K562 (cell line): ENCODE measurements at regions not wholly inside any gene's neighbourhood (a gene's known extent, or its start where the extent isn't known, plus 50 kb on each side); places are given as distances from the start of the nearest gene placed in this dataset.

ENCODE experiments used
- ATAC-seq: fragments of 200-7000 bp; cut with Tn5 transposase; 3 replicates; pipeline ENCODE4 v1.9.1; 2020; ENCODE audit warnings: moderate library complexity
- BruUV-seq: library from RNA; stranded (reverse); fragments of 400-500 nt; replicated peaks from 2 replicates; lab custom pipeline; 2021; lab: Mats Ljungman, UMichigan
- CTCF ChIA-PET: fragments of 300-600 bp; formaldehyde crosslinking; extraction: SDS; loops from one replicate; lab custom pipeline; 2021; ENCODE audit warnings: low intra/inter-chr PET ratio; lab: Yijun Ruan, JAX
- POLR2A ChIA-PET: fragments of 300-600, 350-650 bp; sonication (Branson Sonifier 250); formaldehyde crosslinking; extraction: SDS; loops from one replicate; lab custom pipeline; 2021; ENCODE audit warnings: antibody characterized with exemption, inconsistent platforms; lab: Yijun Ruan, JAX
- DNase-seq, 4 experiments: peaks; one replicate each; pipeline versions ENCODE4 v3.0.0 to v3.0.0-alpha.2; 2011 to 2018; ENCODE audit warnings: low spot score in 3 of 4, mixed read lengths in 3 of 4; ENCODE audit errors: extremely low read depth in 1 of 4
- FAIRE-seq: peaks from 2 replicates; lab custom pipeline; 2011; peaks lifted over from hg19 to GRCh38; lab: Jason Lieb, UNC
- H2AFZ ChIP-seq: 2 replicates; pipeline ENCODE4 v1.6.0; 2011; ENCODE audit warnings: low read depth, low read length, control low read depth, inconsistent platforms
- H3K27ac ChIP-seq: fragments of 200-600 bp; 3 replicates; pipeline ENCODE4 v1.8.0; 2011; ENCODE audit warnings: low read depth, mild to moderate bottlenecking, control low read depth, inconsistent platforms, low read length, moderate library complexity, mixed read lengths; ENCODE audit errors: extremely low read depth
- H3K27me3 ChIP-seq, 2 experiments: fragments of 300-600 bp in 1 of 2; 2 replicates in 1 of 2; 3 replicates in 1 of 2; pipeline versions ENCODE4 v1.6.0 to v1.8.0; 2011; ENCODE audit warnings: inconsistent platforms in 2 of 2, low read length in 2 of 2, mild to moderate bottlenecking in 1 of 2, mixed read lengths in 1 of 2, moderate library complexity in 1 of 2; ENCODE audit not compliant: control insufficient read depth in 2 of 2, insufficient read depth in 2 of 2
- H3K36me3 ChIP-seq: fragments of 300-600 bp; 3 replicates; pipeline ENCODE4 v1.8.0; 2011; ENCODE audit warnings: mild to moderate bottlenecking, low read length, inconsistent platforms; ENCODE audit not compliant: control insufficient read depth, insufficient read depth
- H3K4me1 ChIP-seq, 2 experiments: fragments of 200-600 bp in 1 of 2; replicated peaks in 1 of 2; 2 replicates in 1 of 2; 3 replicates in 1 of 2; pipeline versions ENCODE4 v1.5.1 to v1.8.0; 2011; ENCODE audit warnings: inconsistent platforms in 2 of 2, low read length in 2 of 2, mild to moderate bottlenecking in 1 of 2, mixed read lengths in 1 of 2, moderate library complexity in 1 of 2; ENCODE audit not compliant: control insufficient read depth in 2 of 2, insufficient read depth in 2 of 2
- H3K4me2 ChIP-seq: 2 replicates; pipeline ENCODE4 v1.6.1; 2011; ENCODE audit warnings: low read length, control low read depth, inconsistent platforms, mixed read lengths; ENCODE audit not compliant: insufficient read depth
- H3K4me3 ChIP-seq: fragments of 200-600 bp; sonication (generic), shearing (Covaris generic); 2 replicates; pipeline ENCODE4 v1.5.1; 2016; ENCODE audit warnings: control low read depth, inconsistent platforms
- H3K79me2 ChIP-seq: fragments of 200-600 bp; 3 replicates; pipeline ENCODE4 v1.8.0; 2011; ENCODE audit warnings: low read length, inconsistent platforms; ENCODE audit not compliant: control insufficient read depth, insufficient read depth
- H3K9ac ChIP-seq, 2 experiments: 2 replicates each; pipeline versions ENCODE4 v1.6.0 to v1.6.1; 2011; ENCODE audit warnings: low read depth in 2 of 2, low read length in 2 of 2, control low read depth in 1 of 2, inconsistent platforms in 1 of 2, mild to moderate bottlenecking in 1 of 2, mixed read lengths in 1 of 2; ENCODE audit not compliant: insufficient read depth in 1 of 2
- H3K9me1 ChIP-seq: one replicate; pipeline ENCODE4 v1.6.0; 2011; ENCODE audit warnings: inconsistent platforms, mild to moderate bottlenecking, low read length, moderate library complexity; ENCODE audit not compliant: control insufficient read depth, insufficient read depth
- H3K9me3 ChIP-seq: replicated peaks from 2 replicates; pipeline ENCODE4 v1.5.1; 2011; ENCODE audit warnings: low read depth, low read length, inconsistent platforms; ENCODE audit not compliant: control insufficient read depth, insufficient read depth
- H4K20me1 ChIP-seq: replicated peaks from 2 replicates; pipeline ENCODE4 v1.6.1; 2011; ENCODE audit warnings: low read length, inconsistent platforms, mixed read lengths; ENCODE audit not compliant: control insufficient read depth, insufficient read depth
- ASH1L ChIP-seq: fragments of 450-650 bp; IDR thresholded peaks from 2 replicates; pipeline ENCODE4 v1.6.1; 2018; ENCODE audit warnings: borderline replicate concordance, mild to moderate bottlenecking, low read depth; ENCODE audit not compliant: partially characterized antibody
- EP300 ChIP-seq: IDR thresholded peaks from 2 replicates; pipeline ENCODE4 v1.6.1; 2012; ENCODE audit warnings: low read length, improper control_type of control experiment
- GATA2 ChIP-seq: sonication (generic); formaldehyde crosslinking; IDR thresholded peaks from 2 replicates; pipeline ENCODE4 v1.4.0; 2020; ENCODE audit warnings: mild to moderate bottlenecking, missing genetic modification reagents
- MECOM ChIP-seq: fragments of 250-450 bp; sonication (Bioruptor Pico); IDR thresholded peaks from 2 replicates; pipeline ENCODE4 v1.8.0; 2022; ENCODE audit warnings: inconsistent platforms
- MNT ChIP-seq, 2 experiments: fragments of 450-650 bp; conservative IDR thresholded peaks; 2 replicates each; pipeline ENCODE4 v1.6.1; 2017; ENCODE audit warnings: mild to moderate bottlenecking in 2 of 2, moderate library complexity in 2 of 2
- NCOA1 ChIP-seq: fragments of 450-650 bp; IDR thresholded peaks from 2 replicates; pipeline ENCODE4 v1.6.1; 2016; ENCODE audit warnings: low read depth
- WHSC1 ChIP-seq: IDR thresholded peaks from one replicate; pipeline ENCODE4 v1.6.1; 2012; ENCODE audit warnings: low read length, control low read depth, inconsistent platforms
- ZNF224 ChIP-seq: sonication (generic); formaldehyde crosslinking; IDR thresholded peaks from 2 replicates; pipeline ENCODE4 v1.8.0; 2022; ENCODE audit warnings: mild to moderate bottlenecking, missing genetic modification reagents
- ZNF24 ChIP-seq: fragments of 450-650 bp; IDR thresholded peaks from 2 replicates; pipeline ENCODE4 v1.6.1; 2016
- ZNF263 ChIP-seq: sonication (generic); formaldehyde crosslinking; IDR thresholded peaks from 2 replicates; pipeline ENCODE4 v1.8.0; 2022; ENCODE audit warnings: mild to moderate bottlenecking, missing genetic modification reagents, borderline replicate concordance
- ZNF766 ChIP-seq: fragments of 200-800 bp; sonication (Bioruptor generic); conservative IDR thresholded peaks from 2 replicates; pipeline ENCODE4 v1.6.1; 2016; ENCODE audit warnings: missing genetic modification characterization, missing compliant biosample characterization
- ZNF780A ChIP-seq: fragments of 250-450 bp; sonication (Bioruptor Pico); IDR thresholded peaks from 2 replicates; pipeline ENCODE4 v1.5.0; 2021; ENCODE audit warnings: mild to moderate bottlenecking
- WGBS: fragments of 100-300 bp; shearing (Covaris generic); methylation state at CpG from one replicate; pipeline ENCODE4 v1.1.6; 2016; ENCODE audit warnings: low coverage, mixed read lengths; ENCODE audit not compliant: insufficient coverage; ENCODE audit errors: missing lambda C conversion rate; 5-methylcytosine and 5-hydroxymethylcytosine counted together
- in situ Hi-C: fragments of 300-500 bp; cut with MboI; formaldehyde crosslinking; loops from 4 replicates; pipeline ENCODE4 v1.15.0; 2018; ENCODE audit warnings: inconsistent platforms, mixed read lengths
- intact Hi-C: fragments of 100-400 bp; cut with micrococcal nuclease; formaldehyde crosslinking; loops from 2 replicates; pipeline ENCODE4 v1.14.2; 2022

- CTCF ChIA-PET: no interaction called here
- H3K79me2 ChIP-seq: no peaks in the 10 kb centered on the region
- H3K9me3 ChIP-seq: no peaks in the 10 kb centered on the region
- in situ Hi-C loops (no loop called here), intact Hi-C loops (no loop called here)
- TF ChIP-seq ZNF780A (CRISPR knock-in tag): no peak
- TF ChIP-seq ZNF263 (CRISPR knock-in tag): no peak
- no peak for TF ChIP-seq GATA2 (CRISPR knock-in tag)
- TF ChIP-seq WHSC1: no peak
- TF ChIP-seq MNT (conservative IDR thresholded peaks at IDR 0.05): no peak
- TF ChIP-seq ZNF766 (CRISPR knock-in tag): no peak
- TF ChIP-seq NCOA1: no peak
- TF ChIP-seq ASH1L: no peak
- TF ChIP-seq EP300: no peak
- TF ChIP-seq MECOM (CRISPR knock-in tag): no peak
- TF ChIP-seq ZNF224 (CRISPR knock-in tag): no peak
- TF ChIP-seq ZNF24: no peak
- no peaks in the 10 kb centered on the region for H3K36me3 ChIP-seq
- DNase-seq (no peak), ATAC-seq (no peak), FAIRE-seq (no peak)
- H2AFZ ChIP-seq: no peak overlapping the region
- H3K4me2 ChIP-seq: no peak overlapping the region
- no peaks in the 10 kb centered on the region for H3K9me1 ChIP-seq
- no peak overlapping the region for H3K4me3 ChIP-seq
- no peak overlapping the region for H3K27ac ChIP-seq
- POLR2A ChIA-PET: no interaction called here
- no peaks in the 10 kb centered on the region for H4K20me1 ChIP-seq
- H3K27me3 ChIP-seq: no peaks in the 10 kb centered on the region
- 0% methylated on average over 3 of the region's 3 CpGs for WGBS
- no TSS peak for BruUV-seq
- H3K9ac ChIP-seq: no peak overlapping the region
- no peaks in the 10 kb centered on the region for H3K4me1 ChIP-seq
Measured at GRCh38 chr5:23330726-23331125, 176.7 kb upstream of the PRDM9 start.
